H1 (cell line): ENCODE measurements at regions not wholly inside any gene's neighbourhood (a gene's known extent, or its start where the extent isn't known, plus 50 kb on each side); places are given as distances from the start of the nearest gene placed in this dataset.

Experiments
- CTCF ChIA-PET: fragments of 300-600 bp; sonication (Branson Sonifier 250); formaldehyde crosslinking; loops from one replicate; lab custom pipeline; 2021; ENCODE audit not compliant: partially characterized antibody; lab: Charles Lee
- POLR2A ChIA-PET: fragments of 300-600 bp; sonication (Branson Sonifier 250); formaldehyde crosslinking; loops from one replicate; lab custom pipeline; 2021; ENCODE audit warnings: inconsistent platforms; ENCODE audit not compliant: partially characterized antibody; lab: Charles Lee
- DNase-seq, 2 experiments: peaks; one replicate each; pipeline versions ENCODE4 v3.0.0 to v3.0.0-alpha.2; 2010 to 2022; ENCODE audit warnings: low spot score in 2 of 2, low read depth in 1 of 2, mixed read lengths in 1 of 2
- FAIRE-seq: peaks from 2 replicates; lab custom pipeline; 2011; peaks lifted over from hg19 to GRCh38; lab: Jason Lieb, UNC
- H2AFZ ChIP-seq: 2 replicates; pipeline ENCODE4 v1.8.1; 2012; ENCODE audit warnings: low read length, inconsistent platforms
- H2AK5ac ChIP-seq: 2 replicates; pipeline ENCODE4 v1.6.1; 2013; ENCODE audit warnings: low read depth, low read length
- H2BK120ac ChIP-seq: replicated peaks from 2 replicates; pipeline ENCODE3; 2013; ENCODE audit warnings: low read depth, low read length, inconsistent platforms
- H2BK12ac ChIP-seq: 2 replicates; pipeline ENCODE4 v1.6.1; 2013; ENCODE audit warnings: low read depth, low read length
- H2BK15ac ChIP-seq: 2 replicates; pipeline ENCODE4 v1.6.1; 2013; ENCODE audit warnings: low read length
- H2BK20ac ChIP-seq: 2 replicates; pipeline ENCODE4 v1.6.1; 2013; ENCODE audit warnings: low read length
- H2BK5ac ChIP-seq: 2 replicates; pipeline ENCODE4 v1.6.1; 2013; ENCODE audit warnings: low read depth, low read length
- H3K14ac ChIP-seq: 2 replicates; pipeline ENCODE4 v1.6.1; 2013; ENCODE audit warnings: inconsistent platforms; ENCODE audit not compliant: insufficient read length
- H3K18ac ChIP-seq: 2 replicates; pipeline ENCODE4 v1.6.1; 2013; ENCODE audit warnings: low read length; ENCODE audit errors: extremely low read depth
- H3K23ac ChIP-seq: 2 replicates; pipeline ENCODE4 v1.6.1; 2013; ENCODE audit warnings: inconsistent platforms; ENCODE audit not compliant: insufficient read length
- H3K23me2 ChIP-seq: 2 replicates; pipeline ENCODE4 v1.6.1; 2013; ENCODE audit warnings: low read depth, low read length
- H3K27ac ChIP-seq: 2 replicates; pipeline ENCODE4 v1.6.1; 2011; ENCODE audit warnings: low read depth, low read length, inconsistent platforms
- H3K27me3 ChIP-seq, 4 experiments: replicated peaks in 1 of 4; 1 replicate in 1 of 4; 2 replicates in 3 of 4; pipeline versions ENCODE4 v1.6.1 to v1.8.1; 2011 to 2013; ENCODE audit warnings: low read length in 3 of 4, mild to moderate bottlenecking in 3 of 4, inconsistent platforms in 2 of 4, mixed read lengths in 2 of 4, moderate library complexity in 1 of 4; ENCODE audit not compliant: control insufficient read depth in 3 of 4, insufficient read depth in 3 of 4; ENCODE audit errors: extremely low read depth in 1 of 4
- H3K36me3 ChIP-seq, 4 experiments: 2 replicates each; pipeline versions ENCODE4 v1.6.1 to v1.8.1; 2011 to 2013; ENCODE audit warnings: mild to moderate bottlenecking in 4 of 4, low read length in 3 of 4, moderate library complexity in 2 of 4, control low read depth in 1 of 4, inconsistent platforms in 1 of 4; ENCODE audit not compliant: insufficient read depth in 4 of 4, control insufficient read depth in 2 of 4
- H3K4ac ChIP-seq: replicated peaks from 2 replicates; pipeline ENCODE3; 2013; ENCODE audit warnings: low read length, low read depth, mixed read lengths, inconsistent platforms; ENCODE audit not compliant: insufficient read length
- H3K4me1 ChIP-seq, 4 experiments: replicated peaks in 1 of 4; 1 replicate in 1 of 4; 2 replicates in 3 of 4; pipeline versions ENCODE4 v1.6.1 to v1.8.1; 2011 to 2013; ENCODE audit warnings: low read length in 3 of 4, inconsistent platforms in 2 of 4, mixed read lengths in 1 of 4; ENCODE audit not compliant: insufficient read depth in 4 of 4, control insufficient read depth in 3 of 4
- H3K4me2 ChIP-seq, 2 experiments: 2 replicates each; pipeline versions ENCODE4 v1.6.1 to v1.8.1; 2011 to 2013; ENCODE audit warnings: low read depth in 2 of 2, low read length in 2 of 2, control low read depth in 1 of 2, inconsistent platforms in 1 of 2, mild to moderate bottlenecking in 1 of 2; ENCODE audit not compliant: insufficient read depth in 1 of 2
- H3K4me3 ChIP-seq, 4 experiments: fragments of 200-600, 300-600 bp in 1 of 4; sonication (generic), shearing (Covaris generic), sonication (Bioruptor Twin) in 1 of 4; 2 replicates each; pipeline versions ENCODE4 v1.5.1 to v1.8.1; 2011 to 2016; ENCODE audit warnings: low read length in 4 of 4, low read depth in 3 of 4, control low read depth in 2 of 4, inconsistent platforms in 2 of 4, mild to moderate bottlenecking in 2 of 4, mixed read lengths in 1 of 4, moderate library complexity in 1 of 4; ENCODE audit not compliant: insufficient read depth in 2 of 4; ENCODE audit errors: extremely low read depth in 1 of 4
- H3K56ac ChIP-seq: replicated peaks from 2 replicates; pipeline ENCODE3; 2013; ENCODE audit warnings: low read depth, mild to moderate bottlenecking, mixed read lengths, low read length, inconsistent platforms; ENCODE audit not compliant: insufficient read length
- H3K79me1 ChIP-seq: 2 replicates; pipeline ENCODE4 v1.6.1; 2013; ENCODE audit warnings: low read depth, low read length, control low read depth
- H3K79me2 ChIP-seq, 2 experiments: 2 replicates each; pipeline versions ENCODE4 v1.6.1 to v1.8.1; 2012 to 2013; ENCODE audit warnings: low read length in 2 of 2, mild to moderate bottlenecking in 2 of 2, inconsistent platforms in 1 of 2; ENCODE audit not compliant: insufficient read depth in 2 of 2, control insufficient read depth in 1 of 2
- H3K9ac ChIP-seq, 4 experiments: replicated peaks in 1 of 4; 1 replicate in 1 of 4; 2 replicates in 3 of 4; pipeline versions ENCODE4 v1.6.1 to v1.8.1; 2011 to 2013; ENCODE audit warnings: low read depth in 3 of 4, low read length in 3 of 4, control low read depth in 2 of 4, mild to moderate bottlenecking in 2 of 4, moderate library complexity in 2 of 4, inconsistent platforms in 1 of 4; ENCODE audit errors: extremely low read depth in 1 of 4
- H3K9me3 ChIP-seq, 2 experiments: 2 replicates each; pipeline versions ENCODE4 v1.6.1 to v1.8.1; 2012 to 2013; ENCODE audit warnings: mild to moderate bottlenecking in 2 of 2, moderate library complexity in 2 of 2, control low read depth in 1 of 2, inconsistent platforms in 1 of 2, low read depth in 1 of 2, low read length in 1 of 2, mixed read lengths in 1 of 2; ENCODE audit not compliant: insufficient read depth in 2 of 2
- H4K20me1 ChIP-seq, 2 experiments: replicated peaks in 1 of 2; 2 replicates each; pipeline versions ENCODE3 to v1.8.1; 2011 to 2013; ENCODE audit warnings: inconsistent platforms in 2 of 2, low read length in 2 of 2, mild to moderate bottlenecking in 1 of 2; ENCODE audit not compliant: insufficient read depth in 2 of 2, control insufficient read depth in 1 of 2
- H4K5ac ChIP-seq: 2 replicates; pipeline ENCODE4 v1.6.1; 2013; ENCODE audit warnings: low read length, low read depth, mixed read lengths, inconsistent platforms; ENCODE audit not compliant: insufficient read length
- H4K8ac ChIP-seq: 2 replicates; pipeline ENCODE4 v1.8.0; 2013; ENCODE audit warnings: mild to moderate bottlenecking, moderate library complexity, low read length, inconsistent platforms; ENCODE audit not compliant: insufficient read depth; ENCODE audit errors: extremely low read depth
- H4K91ac ChIP-seq: replicated peaks from 2 replicates; pipeline ENCODE3; 2013; ENCODE audit warnings: low read length, mixed read lengths, inconsistent platforms; ENCODE audit not compliant: insufficient read length
- CHD2 ChIP-seq: IDR thresholded peaks from 2 replicates; pipeline ENCODE4 v1.6.1; 2012; ENCODE audit warnings: low read length, improper control_type of control experiment
- NANOG ChIP-seq: IDR thresholded peaks from 2 replicates; pipeline ENCODE4 v1.6.1; 2011; ENCODE audit warnings: low read length, low read depth, mild to moderate bottlenecking, inconsistent platforms; ENCODE audit not compliant: insufficient read depth, poor library complexity, severe bottlenecking
- POU5F1 ChIP-seq: IDR thresholded peaks from 2 replicates; pipeline ENCODE4 v1.6.1; 2011; ENCODE audit warnings: low read depth, mild to moderate bottlenecking, low read length, moderate library complexity
- RBBP5 ChIP-seq: IDR thresholded peaks from 2 replicates; pipeline ENCODE4 v1.7.1; 2012; ENCODE audit warnings: low read depth, mild to moderate bottlenecking, inconsistent platforms, low read length, moderate library complexity, borderline replicate concordance
- SIX5 ChIP-seq: IDR thresholded peaks from 2 replicates; pipeline ENCODE4 v1.6.1; 2011; ENCODE audit warnings: mild to moderate bottlenecking, low read depth, low read length
- SP1 ChIP-seq: IDR thresholded peaks from 2 replicates; pipeline ENCODE4 v1.6.1; 2011; ENCODE audit warnings: low read depth, low read length
- SRF ChIP-seq: IDR thresholded peaks from 2 replicates; pipeline ENCODE4 v1.6.1; 2011; ENCODE audit warnings: mild to moderate bottlenecking, low read depth, low read length, moderate library complexity
- TAF1 ChIP-seq: IDR thresholded peaks from 2 replicates; pipeline ENCODE4 v1.6.1; 2011; ENCODE audit warnings: mild to moderate bottlenecking, low read depth, low read length
- TAF7 ChIP-seq: optimal IDR thresholded peaks from 2 replicates; pipeline ENCODE3; 2011; ENCODE audit warnings: low read depth, mild to moderate bottlenecking, inconsistent platforms, low read length, moderate library complexity, borderline replicate concordance
- YY1 ChIP-seq: IDR thresholded peaks from 2 replicates; pipeline ENCODE4 v1.6.1; 2011; ENCODE audit warnings: low read depth, mild to moderate bottlenecking, low read length
- TF ChIP-seq, protein P1 (sequence below), 3 experiments: IDR thresholded peaks; 1 replicate in 2 of 3; 2 replicates in 1 of 3; pipeline versions ENCODE4 v1.5.1 to v1.6.1; 2011; ENCODE audit warnings: low read length in 3 of 3, mild to moderate bottlenecking in 3 of 3, inconsistent platforms in 2 of 3, low read depth in 1 of 3, moderate library complexity in 1 of 3; ENCODE audit not compliant: insufficient read depth in 1 of 3; ENCODE audit errors: control extremely low read depth in 1 of 3

DNA sequence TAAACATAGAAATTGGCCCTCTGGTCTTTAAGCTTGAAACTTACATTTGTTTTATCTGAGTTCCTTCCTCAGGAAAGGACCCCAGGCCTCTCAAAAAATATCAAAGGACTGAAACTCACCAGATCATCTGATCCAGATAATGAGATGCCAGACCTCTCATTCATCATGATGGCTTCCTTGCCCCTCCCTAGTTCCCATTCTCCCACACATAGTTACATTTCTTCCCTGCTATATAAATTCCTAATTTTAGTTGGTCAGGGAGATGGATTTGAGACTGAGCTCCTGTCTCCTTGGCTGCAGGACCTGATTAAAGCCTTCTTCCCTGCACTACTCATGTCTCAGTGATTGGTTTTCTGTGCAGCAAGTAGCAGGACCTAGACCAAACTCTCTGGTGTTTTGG, 119.4 kb upstream of the SPIN1 start:
- H2AK5ac ChIP-seq, result no peak overlapping the region
- H2BK120ac ChIP-seq, result no peak overlapping the region
- no peak overlapping the region for H3K4me2 ChIP-seq
- no peak overlapping the region for H3K14ac ChIP-seq
- H4K5ac ChIP-seq, result no peak overlapping the region
- H3K23ac ChIP-seq, result no peak overlapping the region
- no peak overlapping the region for H3K18ac ChIP-seq
- H4K91ac ChIP-seq, result no peak overlapping the region
- no peak overlapping the region for H3K9ac ChIP-seq
- H3K4ac ChIP-seq, result no peak overlapping the region
- H3K79me1 ChIP-seq, result no peaks in the 10 kb centered on the region
- no peak overlapping the region for H3K56ac ChIP-seq
- H4K20me1 ChIP-seq, result no peaks in the 10 kb centered on the region
- FAIRE-seq (no peak), DNase-seq (no peak)
- no peak overlapping the region for H4K8ac ChIP-seq
- no peak overlapping the region for H3K4me3 ChIP-seq
- no peaks in the 10 kb centered on the region for H3K23me2 ChIP-seq
- no peak overlapping the region for H2BK15ac ChIP-seq
- no peaks in the 10 kb centered on the region for H3K27me3 ChIP-seq
- no peaks in the 10 kb centered on the region for H3K79me2 ChIP-seq
- no peaks in the 10 kb centered on the region for H3K9me3 ChIP-seq
- no peak overlapping the region for H2BK5ac ChIP-seq
- no peak overlapping the region for H3K27ac ChIP-seq
- H2BK20ac ChIP-seq, result no peak overlapping the region
- H3K36me3 ChIP-seq, result no peaks in the 10 kb centered on the region
- H2AFZ ChIP-seq, result no peak overlapping the region
- POLR2A ChIA-PET, result no interaction called here
- peaks cover 0 to 2% (median under 1%) of the 10 kb centered on the region in 4 experiments; a peak in 2 of 7 replicates for H3K4me1 ChIP-seq
- TF ChIP-seq CHD2, result no peak
- TF ChIP-seq SIX5, result no peak
- no peak for TF ChIP-seq POU5F1
- no peak for TF ChIP-seq TAF1
- no peak for TF ChIP-seq YY1
- TF ChIP-seq TAF7, result no peak
- TF ChIP-seq, protein P1, sequence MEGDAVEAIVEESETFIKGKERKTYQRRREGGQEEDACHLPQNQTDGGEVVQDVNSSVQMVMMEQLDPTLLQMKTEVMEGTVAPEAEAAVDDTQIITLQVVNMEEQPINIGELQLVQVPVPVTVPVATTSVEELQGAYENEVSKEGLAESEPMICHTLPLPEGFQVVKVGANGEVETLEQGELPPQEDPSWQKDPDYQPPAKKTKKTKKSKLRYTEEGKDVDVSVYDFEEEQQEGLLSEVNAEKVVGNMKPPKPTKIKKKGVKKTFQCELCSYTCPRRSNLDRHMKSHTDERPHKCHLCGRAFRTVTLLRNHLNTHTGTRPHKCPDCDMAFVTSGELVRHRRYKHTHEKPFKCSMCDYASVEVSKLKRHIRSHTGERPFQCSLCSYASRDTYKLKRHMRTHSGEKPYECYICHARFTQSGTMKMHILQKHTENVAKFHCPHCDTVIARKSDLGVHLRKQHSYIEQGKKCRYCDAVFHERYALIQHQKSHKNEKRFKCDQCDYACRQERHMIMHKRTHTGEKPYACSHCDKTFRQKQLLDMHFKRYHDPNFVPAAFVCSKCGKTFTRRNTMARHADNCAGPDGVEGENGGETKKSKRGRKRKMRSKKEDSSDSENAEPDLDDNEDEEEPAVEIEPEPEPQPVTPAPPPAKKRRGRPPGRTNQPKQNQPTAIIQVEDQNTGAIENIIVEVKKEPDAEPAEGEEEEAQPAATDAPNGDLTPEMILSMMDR (IDR thresholded peaks at IDR 0.05; ENCODE audit: control extremely low read depth in 1 of 3, insufficient read depth in 1 of 3, low read depth in 1 of 3, low read length in 3 of 3), result no peak
- no peak for TF ChIP-seq SP1
- no peak for TF ChIP-seq SRF
- TF ChIP-seq RBBP5, result no peak
- no peak for TF ChIP-seq NANOG
- H2BK12ac ChIP-seq, result no peak overlapping the region
- CTCF ChIA-PET, result no interaction called here
